Choroid plexus epithelial cell (primary cell): ENCODE measurements at regions not wholly inside any gene's neighbourhood (a gene's known extent, or its start where the extent isn't known, plus 50 kb on each side); places are given as distances from the start of the nearest gene placed in this dataset.

ENCODE experiments used
- DNase-seq: peaks from one replicate; pipeline ENCODE4 v3.0.0-alpha.2; 2010; ENCODE audit warnings: low read depth
- H3K4me3 ChIP-seq: 2 replicates; pipeline ENCODE4 v1.5.1; 2011; ENCODE audit warnings: low read depth, mild to moderate bottlenecking, control low read depth, low read length, moderate library complexity
- TF ChIP-seq, protein P1 (sequence below): conservative IDR thresholded peaks from 2 replicates; pipeline ENCODE4 v1.5.1; 2011; ENCODE audit warnings: low read depth, mild to moderate bottlenecking, control low read depth, inconsistent platforms, low read length, moderate library complexity

- TF ChIP-seq, protein P1, sequence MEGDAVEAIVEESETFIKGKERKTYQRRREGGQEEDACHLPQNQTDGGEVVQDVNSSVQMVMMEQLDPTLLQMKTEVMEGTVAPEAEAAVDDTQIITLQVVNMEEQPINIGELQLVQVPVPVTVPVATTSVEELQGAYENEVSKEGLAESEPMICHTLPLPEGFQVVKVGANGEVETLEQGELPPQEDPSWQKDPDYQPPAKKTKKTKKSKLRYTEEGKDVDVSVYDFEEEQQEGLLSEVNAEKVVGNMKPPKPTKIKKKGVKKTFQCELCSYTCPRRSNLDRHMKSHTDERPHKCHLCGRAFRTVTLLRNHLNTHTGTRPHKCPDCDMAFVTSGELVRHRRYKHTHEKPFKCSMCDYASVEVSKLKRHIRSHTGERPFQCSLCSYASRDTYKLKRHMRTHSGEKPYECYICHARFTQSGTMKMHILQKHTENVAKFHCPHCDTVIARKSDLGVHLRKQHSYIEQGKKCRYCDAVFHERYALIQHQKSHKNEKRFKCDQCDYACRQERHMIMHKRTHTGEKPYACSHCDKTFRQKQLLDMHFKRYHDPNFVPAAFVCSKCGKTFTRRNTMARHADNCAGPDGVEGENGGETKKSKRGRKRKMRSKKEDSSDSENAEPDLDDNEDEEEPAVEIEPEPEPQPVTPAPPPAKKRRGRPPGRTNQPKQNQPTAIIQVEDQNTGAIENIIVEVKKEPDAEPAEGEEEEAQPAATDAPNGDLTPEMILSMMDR: no peak
Observed at GRCh38 chr2:59540864-59541263, 1012.6 kb downstream of the BCL11A start.

DNA sequence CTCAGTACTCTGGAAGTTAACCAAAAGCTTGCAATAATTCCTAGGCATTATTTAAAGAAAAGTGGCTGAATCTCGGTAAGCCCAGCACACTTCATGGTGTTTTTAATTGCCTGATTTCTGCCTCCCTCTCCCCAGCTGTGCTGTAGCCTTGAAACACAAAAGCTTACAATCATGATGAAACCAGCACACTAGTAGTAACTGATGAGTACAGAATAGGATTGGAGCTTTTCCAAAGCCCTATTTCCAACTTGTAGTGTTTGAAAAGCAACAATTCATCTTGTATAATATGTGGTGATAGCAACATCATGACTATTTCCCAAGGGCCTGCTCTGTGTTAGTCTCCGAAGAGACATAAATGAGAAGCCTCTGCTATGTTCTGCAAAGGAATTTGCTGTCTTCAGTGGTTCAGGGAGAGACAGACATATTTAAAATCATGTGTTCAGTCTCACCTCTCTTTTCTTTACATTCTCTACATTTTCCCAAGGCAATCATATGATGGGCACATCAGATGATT is 1015.0 kb downstream of the BCL11A start:
- TF ChIP-seq, protein P1: no peak
- DNase-seq: no peak
- no peak overlapping the region for H3K4me3 ChIP-seq

More at GRCh38 chr2:59540864-59541263, 1012.6 kb downstream of the BCL11A start:
- no peak overlapping the region for H3K4me3 ChIP-seq
- DNase-seq: no peak

DNA sequence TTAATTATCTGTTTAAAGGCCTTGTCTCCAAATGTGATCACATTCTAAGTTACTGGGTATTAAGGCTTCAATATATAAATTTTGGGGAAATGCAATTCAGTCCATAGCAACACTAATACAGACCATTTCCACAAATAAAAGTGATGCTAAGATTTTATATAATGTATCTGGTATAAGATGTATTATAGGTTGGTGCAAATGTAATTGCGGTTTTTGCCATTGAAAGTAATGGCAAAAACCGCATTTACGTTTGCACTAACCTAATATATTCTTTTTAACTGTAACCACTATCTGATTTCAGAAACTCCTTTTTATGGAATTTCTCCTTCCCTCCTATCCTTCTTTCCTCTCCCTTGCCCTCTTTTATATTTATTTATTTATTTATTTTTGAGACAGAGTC is 1020.6 kb downstream of the BCL11A start:
- TF ChIP-seq, protein P1: no peak

GRCh38 chr2:59530258-59530657 is 1023.2 kb downstream of the BCL11A start:
- no peak overlapping the region for H3K4me3 ChIP-seq
- TF ChIP-seq, protein P1: no peak
- no peak for DNase-seq

More for the DNA sequence above, 1020.6 kb downstream of the BCL11A start:
- no peak for DNase-seq
- no peak overlapping the region for H3K4me3 ChIP-seq

DNA sequence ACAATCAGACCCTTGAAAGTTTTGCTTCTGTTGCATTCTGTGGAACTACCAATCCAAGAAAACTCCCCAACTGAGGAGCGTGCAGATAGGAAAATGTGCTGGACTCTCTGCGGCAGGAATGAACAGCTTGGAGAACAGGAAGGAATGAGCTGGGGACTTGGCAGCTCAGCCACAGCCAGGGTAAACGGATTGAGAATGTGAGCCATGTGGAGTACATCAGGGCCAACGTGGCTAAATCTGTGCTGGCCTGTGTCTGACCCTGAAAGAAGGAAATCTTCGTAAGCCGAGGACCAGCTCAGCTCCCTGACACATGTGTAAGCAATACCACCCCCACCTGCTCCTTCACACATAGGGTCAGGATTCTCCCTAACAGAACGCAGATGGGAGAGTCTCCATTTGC is 1023.7 kb downstream of the BCL11A start:
- H3K4me3 ChIP-seq: no peak overlapping the region
- no peak for DNase-seq
- TF ChIP-seq, protein P1: no peak

- DNase-seq: no peak
- H3K4me3 ChIP-seq: no peak overlapping the region
- TF ChIP-seq, protein P1: no peak
Observed at GRCh38 chr2:59528525-59528924, 1024.9 kb downstream of the BCL11A start.

- H3K4me3 ChIP-seq: no peak overlapping the region
- TF ChIP-seq, protein P1: no peak
- DNase-seq: no peak
Observed at GRCh38 chr2:59502981-59503380, 1050.5 kb downstream of the BCL11A start.
